HG03520 (cell line): ENCODE measurements at regions not wholly inside any gene's neighbourhood (a gene's known extent, or its start where the extent isn't known, plus 50 kb on each side); places are given as distances from the start of the nearest gene placed in this dataset.
"Not testable (repeated sequence)": the region's sequence is repeated elsewhere in the genome, so short reads cannot be mapped to it uniquely, and the experiment has no call there.

ENCODE experiments used
- ATAC-seq: cut with Tn5 transposase; IDR thresholded peaks from one replicate; pipeline ENCODE4 v1.9.1; 2021; ENCODE audit warnings: mild to moderate bottlenecking, moderate library complexity; ENCODE audit not compliant: unreplicated experiment

- no peak for ATAC-seq
Observed at GRCh38 chr7:3135626-3136025, 92.0 kb upstream of the CARD11 start.

DNA sequence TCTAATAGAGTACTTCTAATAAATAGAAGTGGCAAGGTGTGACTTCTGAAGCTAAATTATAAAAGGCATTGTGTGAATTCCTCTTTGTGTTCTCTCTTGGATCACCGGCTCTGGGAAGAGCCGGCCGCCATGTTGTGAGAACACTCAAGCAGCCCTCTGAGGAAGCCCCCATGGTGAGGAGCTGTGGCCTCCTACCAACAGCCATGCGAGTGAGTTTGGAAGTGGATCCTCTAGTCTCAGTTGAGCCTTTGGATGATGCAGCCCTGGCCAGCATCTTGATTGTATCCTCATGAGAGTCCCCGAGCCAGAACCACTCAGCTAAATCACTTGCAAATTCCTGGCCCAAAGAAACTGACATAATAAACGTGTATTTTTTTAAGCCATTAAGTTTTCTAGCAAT, 94.5 kb upstream of the CARD11 start:
- ATAC-seq: no peak

- ATAC-seq: no peak
Observed at GRCh38 chr7:3138997-3139396, 95.3 kb upstream of the CARD11 start.

DNA sequence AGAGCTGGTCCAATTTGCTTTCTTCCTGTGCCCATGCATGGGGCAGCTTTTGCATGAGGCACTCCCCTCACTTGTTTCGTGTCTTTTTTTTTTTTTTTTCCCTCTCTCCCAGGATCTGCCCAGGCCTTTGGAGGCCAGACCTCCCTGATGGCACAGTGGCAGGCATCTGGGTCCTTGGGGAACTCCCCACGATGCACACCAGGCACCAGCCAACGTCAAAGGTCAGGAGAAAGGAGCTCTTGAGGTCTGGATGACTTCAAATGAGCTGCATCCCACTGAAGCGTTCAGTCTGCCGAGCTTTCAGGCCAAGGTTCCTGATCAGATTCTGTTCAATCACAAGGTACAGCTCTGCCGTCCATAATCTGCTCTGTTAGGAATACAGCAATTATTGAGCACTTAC, 97.2 kb upstream of the CARD11 start:
- ATAC-seq: no peak

GRCh38 chr7:3141326-3141725, 97.7 kb upstream of the CARD11 start:
- no peak for ATAC-seq

- no peak for ATAC-seq
Observed at GRCh38 chr7:3143869-3144775, 100.5 kb upstream of the CARD11 start.

- ATAC-seq: not testable (repeated sequence)
Observed at GRCh38 chr7:3144776-3145125, 101.1 kb upstream of the CARD11 start.

DNA sequence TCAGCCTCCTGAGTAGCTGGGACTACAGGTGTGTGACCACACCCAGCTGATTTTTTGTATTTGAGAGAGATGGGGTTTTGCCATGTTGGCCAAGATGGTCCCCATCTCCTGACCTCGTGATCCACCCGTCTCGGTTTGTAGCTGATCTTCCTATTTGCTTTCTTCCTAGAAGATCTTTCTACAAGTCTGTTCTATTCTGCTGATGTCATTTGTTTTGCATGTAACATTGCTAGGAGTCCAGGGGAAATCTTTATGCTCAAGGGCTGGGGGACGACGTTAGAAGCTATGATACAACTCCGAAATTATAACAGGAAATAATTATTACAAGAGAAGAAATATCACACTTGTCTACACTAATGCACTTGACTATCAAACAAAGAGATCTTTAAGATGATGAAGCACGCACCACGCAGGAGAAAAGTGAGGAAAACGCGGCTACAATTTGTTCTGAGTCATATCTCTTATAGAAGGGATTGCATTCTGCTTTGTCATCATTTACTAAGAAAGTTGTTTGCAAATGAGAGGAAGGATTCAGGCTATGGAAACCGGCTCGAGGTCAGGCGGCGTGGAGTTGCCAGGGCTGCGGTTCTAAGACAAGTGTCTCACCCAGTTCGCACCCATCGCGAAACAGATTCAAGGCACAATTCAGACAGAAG, 103.0 kb upstream of the CARD11 start:
- no peak for ATAC-seq

DNA sequence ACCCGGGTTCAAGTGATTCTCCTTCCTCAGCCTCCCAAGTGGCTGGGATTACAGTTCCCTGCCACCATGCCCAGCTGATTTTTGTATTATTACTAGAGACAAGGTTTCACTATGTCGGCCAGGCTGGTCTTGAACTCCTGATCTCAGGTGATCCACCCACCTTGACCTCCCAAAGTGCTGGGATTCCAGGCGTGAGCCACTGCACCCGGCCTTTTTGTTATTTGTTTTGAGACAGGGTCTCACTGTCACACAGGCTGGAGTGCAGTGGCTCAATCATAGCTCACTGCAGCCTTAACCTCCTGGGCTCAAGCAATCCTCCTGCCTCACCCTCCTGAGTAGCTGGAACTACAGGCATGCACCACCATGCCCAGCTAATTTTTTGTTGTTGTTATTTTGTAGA, 104.8 kb upstream of the CARD11 start:
- not testable (repeated sequence) for ATAC-seq

DNA sequence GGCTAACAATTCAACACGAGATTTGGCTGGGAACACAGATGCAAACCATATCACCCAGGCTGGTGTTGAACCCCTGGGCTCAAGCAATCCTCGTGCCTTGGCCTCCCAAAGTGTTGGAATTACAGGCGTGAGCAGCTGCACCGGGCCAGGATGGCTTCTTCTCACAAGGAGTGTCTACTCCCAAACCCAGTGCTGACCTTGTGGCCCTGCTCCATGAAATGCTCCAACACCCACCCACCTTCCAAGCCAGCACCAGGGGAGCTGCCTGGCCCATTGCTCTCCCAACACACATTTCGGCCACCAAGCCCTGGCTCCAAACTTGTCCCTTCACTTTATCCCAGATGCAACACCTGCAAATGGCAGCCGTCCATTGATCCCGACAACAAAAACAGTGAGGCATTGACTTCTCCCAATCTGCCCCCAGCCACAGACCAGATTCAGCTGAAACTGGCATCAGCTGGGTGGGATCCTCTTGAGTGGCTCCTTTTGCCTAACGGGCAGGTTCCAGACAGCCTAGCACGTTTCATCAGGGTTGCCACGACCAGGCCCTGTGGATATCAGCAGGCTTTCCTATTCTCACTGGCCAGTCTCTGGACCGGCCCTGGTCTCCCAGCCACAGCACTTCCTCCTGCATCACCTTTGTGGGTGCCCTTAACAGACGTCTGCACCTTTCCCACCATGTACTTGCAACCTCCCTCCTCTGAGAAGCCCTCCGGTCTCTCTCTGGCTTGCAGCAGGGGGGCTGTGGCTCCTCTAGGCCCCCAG, 105.7 kb upstream of the CARD11 start:
- ATAC-seq: no peak

DNA sequence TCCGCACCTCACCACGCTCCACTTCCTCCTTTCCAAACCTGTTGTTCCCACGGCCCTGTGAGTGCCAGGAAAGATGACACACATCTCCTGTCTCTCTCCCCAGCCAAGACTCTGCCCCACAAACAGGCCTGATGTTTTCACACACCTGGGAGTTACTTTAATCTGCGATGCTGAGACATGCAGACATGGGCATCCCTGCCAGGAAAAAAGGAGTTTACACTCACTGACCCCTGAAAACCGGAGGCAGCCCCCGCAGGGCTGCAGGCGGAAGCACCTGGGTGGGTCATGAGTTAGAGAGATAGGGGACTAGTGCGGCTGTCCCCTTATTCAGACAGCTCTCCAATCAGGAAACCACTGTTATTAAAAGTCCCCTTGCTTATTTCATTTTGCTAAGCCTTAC, 106.4 kb upstream of the CARD11 start:
- ATAC-seq: no peak

DNA sequence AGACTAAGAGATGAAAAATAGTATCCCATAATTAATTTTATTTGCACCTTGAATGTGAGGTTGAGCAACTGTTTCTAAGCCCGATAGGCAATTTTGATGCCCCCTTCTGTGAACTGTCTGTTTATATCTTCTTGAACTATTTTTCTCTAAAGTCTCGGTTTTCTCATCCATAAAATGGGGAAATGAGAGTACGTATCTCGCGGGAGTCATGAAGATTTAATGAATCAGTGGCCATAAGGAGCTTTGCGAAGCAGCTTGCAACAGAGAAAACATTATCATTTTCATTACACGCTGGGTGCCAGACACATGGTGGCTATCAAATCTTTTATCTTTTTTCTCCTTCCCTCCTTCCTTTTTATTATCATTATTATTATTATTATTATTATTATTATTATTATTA, 108.1 kb upstream of the CARD11 start:
- no peak for ATAC-seq

DNA sequence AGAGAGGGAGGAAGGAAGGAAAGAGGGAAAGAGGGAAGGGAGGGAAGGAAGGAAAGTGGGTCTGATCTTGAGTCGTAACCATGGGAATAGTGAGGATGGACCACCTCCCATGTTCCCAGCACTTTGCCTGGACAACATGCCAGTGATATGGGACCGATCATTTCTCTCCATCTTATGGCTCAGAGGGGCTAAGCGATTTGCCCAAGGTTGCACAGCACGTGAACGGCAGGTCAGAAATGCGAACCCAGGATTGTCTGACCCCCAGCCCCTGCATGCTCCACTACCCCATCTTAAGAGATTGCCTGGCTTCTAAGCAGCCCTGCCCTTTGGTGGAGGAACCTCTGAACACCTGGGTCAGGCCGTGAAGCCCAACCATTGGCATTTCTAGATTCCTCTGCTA, 109.0 kb upstream of the CARD11 start:
- no peak for ATAC-seq

- ATAC-seq: no peak
Observed at GRCh38 chr7:3153118-3153517, 109.5 kb upstream of the CARD11 start.

GRCh38 chr7:3154317-3154716, 110.7 kb upstream of the CARD11 start:
- no peak for ATAC-seq

GRCh38 chr7:3154881-3155494, 111.3 kb upstream of the CARD11 start:
- ATAC-seq: peak; percentile 55

- ATAC-seq: no peak
Observed at GRCh38 chr7:3156508-3156907, 112.8 kb upstream of the CARD11 start.

DNA sequence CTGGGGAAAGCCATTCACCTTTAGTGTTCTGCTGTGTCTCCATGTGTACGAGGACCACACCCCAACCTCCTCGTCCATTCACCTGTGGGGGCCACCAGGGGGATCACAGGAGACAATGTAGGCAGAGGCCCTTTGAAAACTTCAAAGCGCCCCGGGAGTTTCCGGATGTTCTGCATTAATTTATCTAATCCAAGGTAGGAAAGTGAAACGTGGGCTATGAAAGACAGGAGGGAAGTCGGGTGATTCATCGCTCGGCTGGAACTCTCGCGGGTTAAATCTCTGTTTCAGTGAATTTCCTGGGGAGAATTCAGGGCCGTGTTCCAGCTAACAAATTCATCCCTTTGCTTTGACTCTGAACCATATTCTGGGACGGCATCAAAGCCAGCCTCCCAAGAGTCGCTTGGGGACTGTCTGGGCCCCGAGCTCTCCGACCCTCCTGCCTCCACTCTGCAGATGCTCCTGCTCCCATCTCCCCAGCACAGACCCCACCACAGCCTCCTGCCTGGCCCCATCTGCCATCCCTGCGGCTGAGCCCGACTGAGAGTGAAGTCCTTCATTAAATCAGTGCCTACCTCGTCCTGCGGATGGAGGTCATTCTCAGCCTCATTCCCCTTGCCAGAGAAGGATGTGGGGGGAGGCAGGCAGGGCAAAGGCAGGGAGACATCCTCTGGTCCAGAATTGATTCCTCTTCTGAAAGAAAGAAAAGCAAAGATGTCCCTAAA, 114.1 kb upstream of the CARD11 start:
- ATAC-seq: no peak

DNA sequence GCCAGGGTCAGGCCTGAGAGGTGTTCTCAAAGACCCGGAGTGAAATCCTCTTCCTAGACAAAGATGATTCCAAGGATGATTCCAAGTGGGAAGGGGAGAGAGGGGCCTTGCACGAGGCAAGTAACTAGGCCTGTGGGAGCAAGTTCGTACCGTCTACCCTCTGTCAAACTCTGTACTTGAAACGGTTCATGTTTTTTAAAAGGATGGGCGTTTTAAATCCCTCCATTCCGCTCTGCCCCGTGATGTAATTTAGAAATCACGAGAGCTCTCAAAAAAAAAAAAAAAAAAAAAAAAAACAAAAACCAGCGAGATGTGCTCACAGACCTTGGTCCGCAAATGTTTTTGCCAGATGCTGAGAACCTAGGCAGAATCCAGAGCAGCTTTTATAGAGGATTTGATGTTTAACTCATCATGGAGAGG, 114.7 kb upstream of the CARD11 start:
- ATAC-seq: no peak

DNA sequence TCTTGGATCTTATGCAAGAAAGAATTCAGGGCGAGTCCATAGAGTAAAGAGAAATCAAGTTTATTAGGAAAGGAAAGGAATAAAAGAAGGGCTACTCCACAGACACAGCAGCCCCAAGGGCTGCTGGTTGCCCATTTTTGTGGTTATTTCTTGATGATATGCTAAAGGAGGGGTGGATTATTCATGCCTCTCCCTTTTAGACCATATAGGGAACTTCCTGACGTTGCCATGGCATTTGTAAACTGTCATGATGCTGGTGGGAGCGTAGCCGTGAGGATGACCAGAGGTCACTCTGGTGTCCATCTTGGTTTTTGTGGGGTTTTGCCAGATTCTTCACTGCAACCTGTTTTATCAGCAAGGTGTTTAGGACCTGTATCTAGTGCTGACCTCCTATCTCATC, 115.4 kb upstream of the CARD11 start:
- ATAC-seq: no peak

DNA sequence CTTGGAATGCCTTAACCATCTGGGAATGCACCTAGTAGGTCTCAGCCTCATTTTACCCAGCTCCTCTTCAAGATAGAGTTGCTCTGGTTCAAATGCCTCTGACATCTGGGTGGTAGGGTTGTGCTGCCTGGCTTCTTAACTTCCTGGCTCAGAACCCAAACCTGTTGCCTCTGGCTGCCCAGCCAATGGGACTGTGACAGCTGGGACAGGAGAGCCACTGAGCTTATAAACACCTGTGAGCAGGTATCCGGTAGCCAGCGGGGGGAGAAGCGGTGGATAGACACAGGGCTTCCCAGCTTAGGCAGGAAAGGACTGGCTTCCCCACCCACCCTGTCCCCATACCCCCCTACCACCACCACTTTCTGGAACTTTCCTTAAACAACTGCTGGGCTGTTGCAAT, 115.8 kb upstream of the CARD11 start:
- ATAC-seq: no peak
